HG03565 (cell line): ENCODE measurements at regions not wholly inside any gene's neighbourhood (a gene's known extent, or its start where the extent isn't known, plus 50 kb on each side); places are given as distances from the start of the nearest gene placed in this dataset.
A peak's percentile ranks its signal among the peaks of the same experiment; 100 is the strongest.

Experiments used
- ATAC-seq: cut with Tn5 transposase; IDR thresholded peaks from one replicate; pipeline ENCODE4 v1.9.1; 2021; ENCODE audit warnings: mild to moderate bottlenecking, moderate library complexity; ENCODE audit not compliant: unreplicated experiment

GRCh38 chr3:4021162-4021561 lies 221.9 kb downstream of the LRRN1 start:
- no peak for ATAC-seq

GRCh38 chr3:4029135-4029534 lies 229.9 kb downstream of the LRRN1 start:
- no peak for ATAC-seq

- ATAC-seq, result no peak
These were observed 231.4 kb downstream of the LRRN1 start for GRCh38 chr3:4030624-4031023.

GRCh38 chr3:4033296-4033695 lies 234.1 kb downstream of the LRRN1 start:
- ATAC-seq, result no peak

GRCh38 chr3:4036046-4036445 lies 236.8 kb downstream of the LRRN1 start:
- ATAC-seq, result no peak

- ATAC-seq, result no peak
These were observed 239.1 kb downstream of the LRRN1 start for GRCh38 chr3:4038351-4038750.

GRCh38 chr3:4042070-4042469 lies 242.8 kb downstream of the LRRN1 start:
- no peak for ATAC-seq

GRCh38 chr3:4042869-4043268 lies 243.6 kb downstream of the LRRN1 start:
- ATAC-seq, result no peak

GRCh38 chr3:4043867-4044575 lies 244.8 kb downstream of the LRRN1 start:
- no peak for ATAC-seq

- ATAC-seq, result no peak
These were observed 245.4 kb downstream of the LRRN1 start for GRCh38 chr3:4044619-4045018.

GRCh38 chr3:4045756-4046155 lies 246.5 kb downstream of the LRRN1 start:
- ATAC-seq, result no peak

- ATAC-seq, result no peak
These were observed 248.1 kb downstream of the LRRN1 start for GRCh38 chr3:4047366-4047765.

- no peak for ATAC-seq
These were observed 250.5 kb upstream of the SETMAR start for GRCh38 chr3:4052706-4053105.

GRCh38 chr3:4053975-4054374 lies 249.2 kb upstream of the SETMAR start:
- no peak for ATAC-seq

GRCh38 chr3:4060064-4060463 lies 243.1 kb upstream of the SETMAR start:
- no peak for ATAC-seq

GRCh38 chr3:4060603-4061002 lies 242.6 kb upstream of the SETMAR start:
- no peak for ATAC-seq

- no peak for ATAC-seq
These were observed 242.0 kb upstream of the SETMAR start for GRCh38 chr3:4061195-4061594.

GRCh38 chr3:4061783-4062360 lies 241.3 kb upstream of the SETMAR start:
- ATAC-seq, result no peak

- ATAC-seq, result no peak
These were observed 240.5 kb upstream of the SETMAR start for GRCh38 chr3:4062621-4063020.

GRCh38 chr3:4063916-4064574 lies 239.1 kb upstream of the SETMAR start:
- ATAC-seq, result no peak

GRCh38 chr3:4065085-4065484 lies 238.1 kb upstream of the SETMAR start:
- ATAC-seq, result peak; percentile 60

GRCh38 chr3:4065554-4065953 lies 237.6 kb upstream of the SETMAR start:
- no peak for ATAC-seq
